ENCODE measurements at regions not wholly inside any gene's neighbourhood (a gene's known extent, or its start where the extent isn't known, plus 50 kb on each side); places are given as distances from the start of the nearest gene placed in this dataset.

- Histone ChIP-seq H3K9me3 (replicated peaks; ENCODE audit: control insufficient read depth, insufficient read depth, low read depth, low read length) (no peaks in the 10 kb centered on the region), H4K20me1 (replicated peaks; ENCODE audit: control insufficient read depth, insufficient read depth, low read length) (no peaks in the 10 kb centered on the region), H3K9ac (ENCODE audit: insufficient read depth in 1 of 2, low read depth in 2 of 2, low read length in 2 of 2) (no peak overlapping the region), H3K36me3 (ENCODE audit: control insufficient read depth, insufficient read depth, low read length) (no peaks in the 10 kb centered on the region), H3K27me3 (ENCODE audit: control insufficient read depth in 2 of 2, insufficient read depth in 2 of 2, low read length in 2 of 2) (peaks cover 0 to 4% of the 10 kb centered on the region in 2 experiments; a peak in 1 of 5 replicates), H3K9me1 (ENCODE audit: control insufficient read depth, insufficient read depth, low read length) (no peaks in the 10 kb centered on the region), H3K79me2 (ENCODE audit: control insufficient read depth, insufficient read depth, low read length) (no peaks in the 10 kb centered on the region), H3K27ac (ENCODE audit: extremely low read depth, low read depth, low read length) (no peak overlapping the region), H3K4me1 (replicated peaks in 1 of 2; ENCODE audit: control insufficient read depth in 2 of 2, insufficient read depth in 2 of 2, low read length in 2 of 2) (no peaks in the 10 kb centered on the region), H2AFZ (ENCODE audit: low read depth, low read length) (no peak overlapping the region), H3K4me3 (no peak overlapping the region), H3K4me2 (ENCODE audit: insufficient read depth, low read length) (no peak overlapping the region)
- ATAC-seq (no peak), FAIRE-seq (no peak), DNase-seq (ENCODE audit: extremely low read depth in 1 of 4, low spot score in 3 of 4) (no peak)
- in situ Hi-C loops (cut with MboI): no loop called here
- ChIA-PET POLR2A (no interaction called here), CTCF (ENCODE audit: low intra/inter-chr PET ratio) (no interaction called here)
- TF ChIP-seq POLR2A (conservative IDR thresholded peaks at IDR 0.05) (no peak), ARID3B (CRISPR knock-in tag; IDR thresholded peaks at IDR 0.05; ENCODE audit: borderline replicate concordance) (no peak), C11orf30 (IDR thresholded peaks at IDR 0.05; ENCODE audit: low read depth) (0 out of 2 replicates have a peak, but pooled peaks have one; percentile 35), ZNF316 (IDR thresholded peaks at IDR 0.05) (peak; percentile 40; the same call in 1 of the 2 replicates), MAFG (tag; conservative IDR thresholded peaks at IDR 0.05) (peak; percentile 68), GABPA (tag; conservative IDR thresholded peaks at IDR 0.05; ENCODE audit: low read depth) (no peak), NFE2 (IDR thresholded peaks at IDR 0.05; ENCODE audit: low read depth) (0 out of 2 replicates have a peak, but pooled peaks have one; percentile 33), ZNF224 (CRISPR knock-in tag; IDR thresholded peaks at IDR 0.05) (no peak)
- TF ChIP-seq, protein P1, sequence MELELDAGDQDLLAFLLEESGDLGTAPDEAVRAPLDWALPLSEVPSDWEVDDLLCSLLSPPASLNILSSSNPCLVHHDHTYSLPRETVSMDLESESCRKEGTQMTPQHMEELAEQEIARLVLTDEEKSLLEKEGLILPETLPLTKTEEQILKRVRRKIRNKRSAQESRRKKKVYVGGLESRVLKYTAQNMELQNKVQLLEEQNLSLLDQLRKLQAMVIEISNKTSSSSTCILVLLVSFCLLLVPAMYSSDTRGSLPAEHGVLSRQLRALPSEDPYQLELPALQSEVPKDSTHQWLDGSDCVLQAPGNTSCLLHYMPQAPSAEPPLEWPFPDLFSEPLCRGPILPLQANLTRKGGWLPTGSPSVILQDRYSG (tag; conservative IDR thresholded peaks at IDR 0.05; ENCODE audit: low read depth): no peak
- intact Hi-C loops (cut with micrococcal nuclease): no loop called here
- 0% methylated on average over 1 of the region's 1 CpG for WGBS (ENCODE audit: insufficient coverage, low coverage, missing lambda C conversion rate)
- no TSS peak for BruUV-seq (replicated peaks)
Observed at GRCh38 chr6:85390775-85391174, 59.1 kb upstream of the NT5E start.

Measured in K562 (cell line).